ENCODE measurements at regions not wholly inside any gene's neighbourhood (a gene's known extent, or its start where the extent isn't known, plus 50 kb on each side); places are given as distances from the start of the nearest gene placed in this dataset.
A peak's percentile ranks its signal among the peaks of the same experiment; 100 is the strongest.
"Not testable (repeated sequence)": the region's sequence is repeated elsewhere in the genome, so short reads cannot be mapped to it uniquely, and the experiment has no call there.

- Histone ChIP-seq H3K4me3 (no peak overlapping the region), H3K4me1 (replicated peaks in 1 of 2) (peaks cover 18 to 32% of the 10 kb centered on the region in 2 donors), H3K27ac (peak overlapping the region in 1 of 2 donors; percentile 61)
- in situ Hi-C loops (cut with MboI; ENCODE audit: low pct_unique_long_range_greater_than_20kb in 2 of 9, low sequenced_read_pairs in 9 of 9, unreplicated experiment in 9 of 9): no loop called here
- 20 to 100% (median 80%) methylated on average over 1 to 7 of the region's 17 CpGs; no CpG with 5 or more reads in 4 of the 10 experiments for WGBS, 10 experiments
- no peak for ATAC-seq (replicated peaks in 6 of 8)
Measured at GRCh38 chr15:77889009-77889806, 188.3 kb downstream of the TBC1D2B start.

- H3K27ac ChIP-seq; in situ Hi-C loops (cut with MboI; ENCODE audit: low pct_unique_long_range_greater_than_20kb in 2 of 9, low sequenced_read_pairs in 9 of 9, unreplicated experiment in 9 of 9): not testable (repeated sequence)
- no CpG with 5 or more reads among the region's 16 CpGs for WGBS, 10 experiments
Measured at GRCh38 chr15:77887563-77888429, 189.7 kb downstream of the TBC1D2B start.

GRCh38 chr15:77886805-77887448 lies 190.6 kb downstream of the TBC1D2B start:
- in situ Hi-C loops (cut with MboI; ENCODE audit: low pct_unique_long_range_greater_than_20kb in 2 of 9, low sequenced_read_pairs in 9 of 9, unreplicated experiment in 9 of 9): no loop called here

More at GRCh38 chr15:77887563-77888429, 189.7 kb downstream of the TBC1D2B start:
- H3K4me3 ChIP-seq: not testable (repeated sequence)
- peaks cover 18 to 32% of the 10 kb centered on the region in 2 donors for H3K4me1 ChIP-seq (replicated peaks in 1 of 2)
- peak in 6 of 8 experiments; percentile 12 to 68 (median 50) for ATAC-seq (replicated peaks in 6 of 8)

GRCh38 chr15:77885877-77886500 lies 191.5 kb downstream of the TBC1D2B start:
- H3K27ac ChIP-seq; ATAC-seq (replicated peaks in 6 of 8); in situ Hi-C loops (cut with MboI; ENCODE audit: low pct_unique_long_range_greater_than_20kb in 2 of 9, low sequenced_read_pairs in 9 of 9, unreplicated experiment in 9 of 9); H3K4me3 ChIP-seq: not testable (repeated sequence)
- peaks cover 12 to 24% of the 10 kb centered on the region in 2 donors for H3K4me1 ChIP-seq (replicated peaks in 1 of 2)
- 80 to 100% (median 100%) methylated on average over 1 to 5 of the region's 17 CpGs; no CpG with 5 or more reads in 4 of the 10 experiments for WGBS, 10 experiments

More at GRCh38 chr15:77886805-77887448, 190.6 kb downstream of the TBC1D2B start:
- 43% methylated on average over 1 of the region's 11 CpGs; no CpG with 5 or more reads in 9 of the 10 experiments for WGBS, 10 experiments
- Histone ChIP-seq H3K4me3 (no peak overlapping the region), H3K4me1 (replicated peaks in 1 of 2) (peaks cover 18 to 29% of the 10 kb centered on the region in 2 donors), H3K27ac (no peak overlapping the region)
- ATAC-seq (replicated peaks in 6 of 8): no peak

GRCh38 chr15:77883012-77883411 lies 194.5 kb downstream of the TBC1D2B start:
- in situ Hi-C loops (cut with MboI; ENCODE audit: low pct_unique_long_range_greater_than_20kb in 2 of 9, low sequenced_read_pairs in 9 of 9, unreplicated experiment in 9 of 9); ATAC-seq (replicated peaks in 6 of 8); H3K27ac ChIP-seq; H3K4me3 ChIP-seq: not testable (repeated sequence)
- peaks cover 7 to 15% of the 10 kb centered on the region in 2 donors for H3K4me1 ChIP-seq (replicated peaks in 1 of 2)
- no CpG with 5 or more reads among the region's 9 CpGs for WGBS, 10 experiments

GRCh38 chr15:77881950-77882349 lies 195.6 kb downstream of the TBC1D2B start:
- Histone ChIP-seq H3K4me3 (no peak overlapping the region), H3K27ac (no peak overlapping the region), H3K4me1 (replicated peaks in 1 of 2) (peaks cover 7 to 15% of the 10 kb centered on the region in 2 donors)
- WGBS, 10 experiments: 46 to 100% (median 78%) methylated on average over 1 to 4 of the region's 5 CpGs; no CpG with 5 or more reads in 4 of the 10 experiments
- in situ Hi-C loops (cut with MboI; ENCODE audit: low pct_unique_long_range_greater_than_20kb in 2 of 9, low sequenced_read_pairs in 9 of 9, unreplicated experiment in 9 of 9): no loop called here
- no peak for ATAC-seq (replicated peaks in 6 of 8)

GRCh38 chr15:77881535-77881934 lies 196.0 kb downstream of the TBC1D2B start:
- 70 to 100% methylated on average over 2 of the region's 16 CpGs; no CpG with 5 or more reads in 8 of the 10 experiments for WGBS, 10 experiments
- ATAC-seq (replicated peaks in 6 of 8); H3K27ac ChIP-seq; H3K4me3 ChIP-seq; in situ Hi-C loops (cut with MboI; ENCODE audit: low pct_unique_long_range_greater_than_20kb in 2 of 9, low sequenced_read_pairs in 9 of 9, unreplicated experiment in 9 of 9): not testable (repeated sequence)
- H3K4me1 ChIP-seq (replicated peaks in 1 of 2): peaks cover 7 to 15% of the 10 kb centered on the region in 2 donors

GRCh38 chr15:77879466-77879865 lies 198.0 kb downstream of the TBC1D2B start:
- H3K4me1 ChIP-seq (replicated peaks in 1 of 2); in situ Hi-C loops (cut with MboI; ENCODE audit: low pct_unique_long_range_greater_than_20kb in 2 of 9, low sequenced_read_pairs in 9 of 9, unreplicated experiment in 9 of 9); H3K27ac ChIP-seq; H3K4me3 ChIP-seq: not testable (repeated sequence)
- ATAC-seq (replicated peaks in 6 of 8): peak in 4 of 8 experiments; percentile 6 to 34 (median 27)
- no CpG with 5 or more reads among the region's 6 CpGs for WGBS, 10 experiments

GRCh38 chr15:77877869-77878577 lies 199.5 kb downstream of the TBC1D2B start:
- Histone ChIP-seq H3K4me3 (no peak overlapping the region), H3K4me1 (replicated peaks in 1 of 2) (peaks cover 0 to 9% of the 10 kb centered on the region in 2 donors), H3K27ac (no peak overlapping the region)
- in situ Hi-C loops (cut with MboI; ENCODE audit: low pct_unique_long_range_greater_than_20kb in 2 of 9, low sequenced_read_pairs in 9 of 9, unreplicated experiment in 9 of 9): no loop called here
- WGBS, 10 experiments: 67 to 94% (median 83%) methylated on average over 1 to 3 of the region's 5 CpGs; no CpG with 5 or more reads in 4 of the 10 experiments
- no peak for ATAC-seq (replicated peaks in 6 of 8)

GRCh38 chr15:77876107-77876820 lies 201.2 kb downstream of the TBC1D2B start:
- H3K27ac ChIP-seq; H3K4me3 ChIP-seq; in situ Hi-C loops (cut with MboI; ENCODE audit: low pct_unique_long_range_greater_than_20kb in 2 of 9, low sequenced_read_pairs in 9 of 9, unreplicated experiment in 9 of 9): not testable (repeated sequence)
- WGBS, 10 experiments: no CpG with 5 or more reads among the region's 9 CpGs
- H3K4me1 ChIP-seq (replicated peaks in 1 of 2): peaks cover 8 to 15% of the 10 kb centered on the region in 2 donors
- ATAC-seq (replicated peaks in 6 of 8): peak in 3 of 8 experiments; percentile 56 to 73 (median 71)

GRCh38 chr15:77875066-77875721 lies 202.3 kb downstream of the TBC1D2B start:
- WGBS, 10 experiments: 0 to 53% (median 0%) methylated on average over 1 to 4 of the region's 13 CpGs; no CpG with 5 or more reads in 7 of the 10 experiments
- H3K4me3 ChIP-seq; in situ Hi-C loops (cut with MboI; ENCODE audit: low pct_unique_long_range_greater_than_20kb in 2 of 9, low sequenced_read_pairs in 9 of 9, unreplicated experiment in 9 of 9); H3K27ac ChIP-seq: not testable (repeated sequence)
- peak; percentile 23 to 88 (median 81) for ATAC-seq (replicated peaks in 6 of 8)
- peaks cover 11 to 18% of the 10 kb centered on the region in 2 donors for H3K4me1 ChIP-seq (replicated peaks in 1 of 2)
